IMR-90 (cell line): ENCODE measurements at regions not wholly inside any gene's neighbourhood (a gene's known extent, or its start where the extent isn't known, plus 50 kb on each side); places are given as distances from the start of the nearest gene placed in this dataset.

Experiments used
- MXI1 ChIP-seq: IDR thresholded peaks from 2 replicates; pipeline ENCODE4 v1.6.1; 2012; ENCODE audit warnings: low read depth, mild to moderate bottlenecking, low read length, moderate library complexity, borderline replicate concordance
- RFX5 ChIP-seq: IDR thresholded peaks from 2 replicates; pipeline ENCODE4 v1.8.0; 2012; ENCODE audit warnings: low read depth, mild to moderate bottlenecking, low read length, moderate library complexity
- TF ChIP-seq, protein P1 (sequence below): conservative IDR thresholded peaks from 2 replicates; pipeline ENCODE4 v1.5.1; 2012; ENCODE audit warnings: mild to moderate bottlenecking, low read depth, low read length, improper control_type of control experiment

DNA sequence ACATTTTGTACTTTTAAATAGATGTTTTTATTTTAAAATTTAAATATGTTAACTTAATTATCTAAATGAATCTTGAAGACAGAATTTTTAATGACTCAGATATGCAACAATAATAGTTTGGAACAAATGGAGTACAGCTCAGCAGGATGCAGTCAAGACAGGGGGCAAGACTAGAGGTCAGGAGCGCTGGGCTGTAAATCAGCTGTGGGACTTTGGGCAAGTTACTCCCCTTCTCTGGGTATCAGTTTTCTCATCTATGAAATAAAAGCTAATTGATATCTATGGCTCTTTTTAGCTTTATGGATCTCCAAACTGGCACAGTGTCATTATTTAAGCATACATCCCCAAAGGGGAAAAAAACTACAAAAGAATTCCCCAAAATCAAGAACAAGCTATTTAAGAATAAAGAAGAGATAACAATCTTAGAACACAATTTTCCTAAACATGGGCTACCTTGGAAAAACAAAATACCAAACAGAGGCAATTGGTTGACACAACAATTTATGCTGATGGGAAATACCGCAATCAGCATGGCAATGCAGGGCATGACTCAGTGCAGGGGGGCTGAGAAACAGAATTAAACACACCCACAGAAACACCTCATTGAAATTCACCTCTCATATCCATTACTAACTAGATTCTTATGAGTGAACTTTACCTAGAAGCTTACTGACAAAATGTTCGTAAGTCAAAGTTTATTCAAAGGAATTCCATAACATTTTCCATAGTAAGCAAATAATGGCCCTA, 188.2 kb downstream of the SIM1 start:
- TF ChIP-seq, protein P1, sequence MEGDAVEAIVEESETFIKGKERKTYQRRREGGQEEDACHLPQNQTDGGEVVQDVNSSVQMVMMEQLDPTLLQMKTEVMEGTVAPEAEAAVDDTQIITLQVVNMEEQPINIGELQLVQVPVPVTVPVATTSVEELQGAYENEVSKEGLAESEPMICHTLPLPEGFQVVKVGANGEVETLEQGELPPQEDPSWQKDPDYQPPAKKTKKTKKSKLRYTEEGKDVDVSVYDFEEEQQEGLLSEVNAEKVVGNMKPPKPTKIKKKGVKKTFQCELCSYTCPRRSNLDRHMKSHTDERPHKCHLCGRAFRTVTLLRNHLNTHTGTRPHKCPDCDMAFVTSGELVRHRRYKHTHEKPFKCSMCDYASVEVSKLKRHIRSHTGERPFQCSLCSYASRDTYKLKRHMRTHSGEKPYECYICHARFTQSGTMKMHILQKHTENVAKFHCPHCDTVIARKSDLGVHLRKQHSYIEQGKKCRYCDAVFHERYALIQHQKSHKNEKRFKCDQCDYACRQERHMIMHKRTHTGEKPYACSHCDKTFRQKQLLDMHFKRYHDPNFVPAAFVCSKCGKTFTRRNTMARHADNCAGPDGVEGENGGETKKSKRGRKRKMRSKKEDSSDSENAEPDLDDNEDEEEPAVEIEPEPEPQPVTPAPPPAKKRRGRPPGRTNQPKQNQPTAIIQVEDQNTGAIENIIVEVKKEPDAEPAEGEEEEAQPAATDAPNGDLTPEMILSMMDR, result no peak
- TF ChIP-seq MXI1 (no peak), RFX5 (no peak)
